Esophagus squamous epithelium (tissue), 5 donors: ENCODE measurements at regions not wholly inside any gene's neighbourhood (a gene's known extent, or its start where the extent isn't known, plus 50 kb on each side); places are given as distances from the start of the nearest gene placed in this dataset.
"Not testable (repeated sequence)": the region's sequence is repeated elsewhere in the genome, so short reads cannot be mapped to it uniquely, and the experiment has no call there.

Experiments used
- DNase-seq: peaks from one replicate; lab custom pipeline; 2025; lab: John Stamatoyannopoulos, UW
- H3K27ac ChIP-seq, 4 donors: fragments of 200-600 bp; sonication (generic); one replicate each; pipeline ENCODE4 v1.5.1; 2016 to 2019; ENCODE audit warnings: mild to moderate bottlenecking in 1 of 4
- H3K27me3 ChIP-seq, 4 donors: fragments of 200-600 bp; sonication (generic); 1 replicate in 3 of 4; 2 replicates in 1 of 4; pipeline versions ENCODE4 v1.5.1 to v1.6.0; 2017 to 2021; ENCODE audit warnings: antibody characterized with exemption in 1 of 4
- H3K36me3 ChIP-seq, 3 donors: fragments of 200-600 bp; sonication (generic); one replicate each; pipeline ENCODE4 v1.5.1; 2016 to 2019
- H3K4me1 ChIP-seq, 3 donors: fragments of 200-600 bp; sonication (generic); one replicate each; pipeline ENCODE4 v1.5.1; 2017 to 2019
- H3K4me3 ChIP-seq, 4 donors: fragments of 200-600 bp; sonication (generic); 1 replicate in 3 of 4; 2 replicates in 1 of 4; pipeline ENCODE4 v1.5.1; 2016 to 2019; ENCODE audit warnings: mild to moderate bottlenecking in 2 of 4, moderate library complexity in 1 of 4
- H3K9me3 ChIP-seq, 3 donors: fragments of 200-600 bp; sonication (generic); one replicate each; pipeline ENCODE4 v1.5.1; 2016 to 2019
- POLR2A ChIP-seq, 4 donors: fragments of 450-650 bp; IDR thresholded peaks; one replicate each; pipeline ENCODE4 v1.6.1; 2017; ENCODE audit warnings: antibody characterized with exemption in 4 of 4, mild to moderate bottlenecking in 4 of 4, moderate library complexity in 3 of 4
- WGBS, 2 donors: methylation state at CpG; one replicate each; pipeline ENCODE4 v1.1.5; 2018; 5-methylcytosine and 5-hydroxymethylcytosine counted together
- intact Hi-C: fragments of 100-400 bp; cut with DNase I; formaldehyde crosslinking; loops from one replicate; pipeline ENCODE4 v1.15.0; 2022
- TF ChIP-seq, protein P1 (sequence below), 6 experiments: fragments of 450-650 bp in 4 of 6; fragments of 200-600 bp in 2 of 6; sonication (generic) in 2 of 6; IDR thresholded peaks; one replicate each; pipeline ENCODE4 v1.5.1; 2016 to 2019; ENCODE audit warnings: antibody characterized with exemption in 6 of 6, mild to moderate bottlenecking in 4 of 6, moderate library complexity in 4 of 6
- donor health status: DM: yes; HTN: yes; CAD: no.

DNA sequence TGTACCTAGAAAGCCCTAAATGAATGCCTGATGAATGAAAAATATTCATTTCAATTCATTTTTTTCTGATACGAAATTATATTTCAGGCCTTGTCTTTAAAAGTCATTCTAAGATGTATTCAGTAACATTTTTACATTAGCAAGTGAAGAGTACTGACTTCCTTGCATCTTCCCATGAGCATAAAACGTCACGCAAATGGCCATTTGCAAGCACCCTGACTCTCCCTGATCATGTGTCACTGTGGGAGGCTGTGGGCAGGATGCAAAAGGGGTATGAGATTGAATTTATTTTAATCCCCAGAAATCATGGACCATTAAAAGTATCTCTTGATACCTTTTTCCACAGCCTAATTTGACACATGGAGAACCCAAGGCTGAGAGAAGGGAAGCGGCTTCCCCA, 105.0 kb downstream of the BDH1 start:
- Histone ChIP-seq H3K9me3 (no peaks in the 10 kb centered on the region), H3K4me1 (peaks cover 0 to 2% (median under 1%) of the 10 kb centered on the region in 3 donors), H3K36me3 (no peaks in the 10 kb centered on the region), H3K4me3 (no peak overlapping the region), H3K27ac (no peak overlapping the region), H3K27me3 (no peaks in the 10 kb centered on the region)
- DNase-seq: no peak
- TF ChIP-seq POLR2A (IDR thresholded peaks at IDR 0.05): no peak
- TF ChIP-seq, protein P1, sequence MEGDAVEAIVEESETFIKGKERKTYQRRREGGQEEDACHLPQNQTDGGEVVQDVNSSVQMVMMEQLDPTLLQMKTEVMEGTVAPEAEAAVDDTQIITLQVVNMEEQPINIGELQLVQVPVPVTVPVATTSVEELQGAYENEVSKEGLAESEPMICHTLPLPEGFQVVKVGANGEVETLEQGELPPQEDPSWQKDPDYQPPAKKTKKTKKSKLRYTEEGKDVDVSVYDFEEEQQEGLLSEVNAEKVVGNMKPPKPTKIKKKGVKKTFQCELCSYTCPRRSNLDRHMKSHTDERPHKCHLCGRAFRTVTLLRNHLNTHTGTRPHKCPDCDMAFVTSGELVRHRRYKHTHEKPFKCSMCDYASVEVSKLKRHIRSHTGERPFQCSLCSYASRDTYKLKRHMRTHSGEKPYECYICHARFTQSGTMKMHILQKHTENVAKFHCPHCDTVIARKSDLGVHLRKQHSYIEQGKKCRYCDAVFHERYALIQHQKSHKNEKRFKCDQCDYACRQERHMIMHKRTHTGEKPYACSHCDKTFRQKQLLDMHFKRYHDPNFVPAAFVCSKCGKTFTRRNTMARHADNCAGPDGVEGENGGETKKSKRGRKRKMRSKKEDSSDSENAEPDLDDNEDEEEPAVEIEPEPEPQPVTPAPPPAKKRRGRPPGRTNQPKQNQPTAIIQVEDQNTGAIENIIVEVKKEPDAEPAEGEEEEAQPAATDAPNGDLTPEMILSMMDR (IDR thresholded peaks at IDR 0.05): no peak
- whole genome bisulfite sequencing, 2 donors: 72 to 85% methylated on average over 4 of the region's 4 CpGs
- intact Hi-C loops: no loop called here

DNA sequence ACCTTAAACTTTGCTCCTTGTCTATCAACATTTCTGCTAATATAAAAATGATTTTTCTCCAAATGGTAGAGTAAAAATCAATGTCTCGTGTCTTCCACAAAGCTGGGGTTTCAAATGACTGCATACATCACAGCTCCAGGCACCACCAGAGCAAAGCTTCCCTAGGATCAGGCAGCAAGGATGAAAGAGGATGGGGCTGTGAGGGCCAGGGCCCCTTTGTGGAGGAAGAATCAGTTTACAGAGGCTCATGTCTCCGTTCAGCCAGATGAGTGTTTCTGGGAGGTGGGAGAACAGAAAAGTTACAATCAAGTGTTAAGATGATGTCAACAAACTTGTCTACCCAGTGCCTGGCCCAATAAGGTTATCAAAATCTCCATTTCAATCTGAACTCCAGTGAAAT, 105.5 kb downstream of the BDH1 start:
- H3K27ac ChIP-seq: no peak overlapping the region
- H3K9me3 ChIP-seq: no peaks in the 10 kb centered on the region
- TF ChIP-seq POLR2A (IDR thresholded peaks at IDR 0.05): no peak
- TF ChIP-seq, protein P1 (IDR thresholded peaks at IDR 0.05): no peak
- DNase-seq: no peak
- H3K27me3 ChIP-seq: no peaks in the 10 kb centered on the region
- H3K36me3 ChIP-seq: no peaks in the 10 kb centered on the region
- H3K4me3 ChIP-seq: no peak overlapping the region
- WGBS, 2 donors: 77 to 86% methylated on average over 2 of the region's 2 CpGs
- no peaks in the 10 kb centered on the region for H3K4me1 ChIP-seq
- intact Hi-C loops: no loop called here

DNA sequence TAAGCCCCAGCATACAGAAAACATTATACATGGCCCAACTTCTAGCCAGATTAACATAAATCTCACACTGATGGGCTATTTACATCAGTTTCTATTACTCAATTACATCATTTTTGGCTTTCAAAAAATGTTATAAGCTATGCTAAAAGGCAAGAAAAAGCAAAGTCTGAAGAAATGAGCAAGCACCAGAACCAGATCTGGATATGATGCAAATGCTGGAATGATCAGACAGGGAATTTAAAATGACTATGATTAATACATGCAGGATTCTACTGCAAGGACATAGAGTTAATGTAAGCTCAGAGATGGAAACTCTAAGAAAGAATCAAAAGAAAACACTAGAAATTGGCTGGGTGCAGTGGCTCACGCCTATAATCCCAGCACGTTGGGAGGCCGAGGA, 106.6 kb downstream of the BDH1 start:
- H3K36me3 ChIP-seq: not testable (repeated sequence)

DNA sequence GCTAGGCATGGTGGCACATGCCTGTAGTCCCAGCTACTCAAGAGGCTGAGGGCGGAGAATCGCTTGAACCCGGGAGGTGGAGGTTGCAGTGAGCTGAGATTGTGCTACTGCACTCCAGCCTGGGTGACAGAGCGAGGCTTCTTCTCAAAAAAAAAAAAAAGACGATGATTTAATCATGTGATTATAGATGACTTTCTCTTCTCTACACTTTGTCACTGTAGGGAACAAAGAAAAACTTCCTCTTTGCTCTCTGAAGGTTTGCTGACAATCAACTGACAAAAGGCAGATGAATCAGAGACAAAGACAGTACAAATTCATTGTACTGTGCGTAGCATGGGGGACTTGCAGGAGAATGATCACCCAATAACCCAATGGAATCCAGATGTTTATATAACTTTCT, 108.0 kb downstream of the BDH1 start:
- H3K27me3 ChIP-seq, DNase-seq, H3K27ac ChIP-seq, intact Hi-C loops, H3K9me3 ChIP-seq, H3K36me3 ChIP-seq, H3K4me3 ChIP-seq, H3K4me1 ChIP-seq: not testable (repeated sequence)
- WGBS, 2 donors: 83 to 94% methylated on average over 2 to 6 of the region's 6 CpGs

More for the DNA sequence above, 106.6 kb downstream of the BDH1 start:
- H3K27me3 ChIP-seq, intact Hi-C loops, DNase-seq, H3K9me3 ChIP-seq, H3K4me3 ChIP-seq, H3K27ac ChIP-seq, H3K4me1 ChIP-seq: not testable (repeated sequence)
- WGBS, 2 donors: 74 to 90% methylated on average over 3 of the region's 3 CpGs

DNA sequence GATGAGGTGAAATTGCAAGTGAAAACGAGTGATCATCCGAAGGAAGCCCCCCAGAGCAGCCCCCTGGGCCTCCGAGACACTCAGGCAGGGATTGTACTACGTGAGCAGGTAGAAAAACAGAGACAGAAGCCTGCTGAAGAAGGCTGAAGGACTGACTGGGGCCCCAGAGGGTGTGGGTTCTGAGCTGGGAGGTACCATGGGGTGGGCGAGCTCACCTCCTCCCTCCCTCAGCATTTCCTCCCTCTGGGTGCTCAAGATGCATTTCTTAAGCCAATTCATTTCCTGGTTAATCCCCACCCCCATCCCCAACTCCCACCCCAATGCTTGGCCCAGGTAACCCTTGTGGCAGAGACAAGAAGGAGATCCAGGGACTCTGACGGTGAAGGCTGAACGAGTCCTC, 108.7 kb downstream of the BDH1 start:
- no peak for TF ChIP-seq POLR2A (IDR thresholded peaks at IDR 0.05)
- TF ChIP-seq, protein P1 (IDR thresholded peaks at IDR 0.05): no peak
- H3K9me3 ChIP-seq: no peaks in the 10 kb centered on the region
- DNase-seq: no peak
- H3K27me3 ChIP-seq: no peaks in the 10 kb centered on the region
- WGBS, 2 donors: 76 to 80% methylated on average over 7 of the region's 7 CpGs
- H3K4me3 ChIP-seq: no peak overlapping the region
- H3K27ac ChIP-seq: no peak overlapping the region
- H3K4me1 ChIP-seq: no peaks in the 10 kb centered on the region
- intact Hi-C loops: no loop called here
- no peaks in the 10 kb centered on the region for H3K36me3 ChIP-seq

DNA sequence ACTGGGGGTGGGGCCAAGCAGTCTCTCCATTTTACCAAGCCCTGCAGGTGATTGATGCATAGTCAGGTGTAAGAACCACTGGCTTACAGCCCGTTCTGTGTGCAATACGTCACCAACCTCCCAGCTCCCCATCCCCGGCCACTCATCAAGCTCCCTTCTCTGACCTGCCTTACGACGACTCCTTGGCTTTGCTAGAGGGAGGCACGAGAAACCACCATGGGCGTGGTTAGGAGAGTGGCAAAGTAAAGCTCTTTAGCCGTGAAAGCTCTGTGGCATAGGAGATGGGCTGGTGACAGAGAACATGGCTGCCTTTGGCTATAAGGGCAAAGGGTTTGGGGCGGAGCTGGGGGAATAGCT, 109.1 kb downstream of the BDH1 start:
- WGBS, 2 donors: 92 to 94% methylated on average over 4 of the region's 9 CpGs

More for the DNA sequence above, 109.1 kb downstream of the BDH1 start:
- H3K9me3 ChIP-seq: no peaks in the 10 kb centered on the region
- TF ChIP-seq POLR2A (IDR thresholded peaks at IDR 0.05): no peak
- TF ChIP-seq, protein P1 (IDR thresholded peaks at IDR 0.05): no peak
- H3K27ac ChIP-seq: no peak overlapping the region
- no peaks in the 10 kb centered on the region for H3K4me1 ChIP-seq
- no peak overlapping the region for H3K4me3 ChIP-seq
- no peaks in the 10 kb centered on the region for H3K36me3 ChIP-seq
- H3K27me3 ChIP-seq: no peaks in the 10 kb centered on the region
- intact Hi-C loops: no loop called here
- DNase-seq: no peak
